ENCODE measurements at regions not wholly inside any gene's neighbourhood (a gene's known extent, or its start where the extent isn't known, plus 50 kb on each side); places are given as distances from the start of the nearest gene placed in this dataset.

GRCh38 chr13:105259426-105259825 is 1276.0 kb downstream of the EFNB2 start:
- no peak for DNase-seq

- DNase-seq: no peak
These were observed 1280.0 kb downstream of the EFNB2 start for GRCh38 chr13:105255472-105255871.

GRCh38 chr13:105251293-105251692 is 1284.2 kb downstream of the EFNB2 start:
- DNase-seq: no peak

- DNase-seq: no peak
These were observed 1287.6 kb downstream of the EFNB2 start for GRCh38 chr13:105247830-105248229.

- DNase-seq: no peak
These were observed 1295.1 kb downstream of the EFNB2 start for GRCh38 chr13:105240371-105240770.

GRCh38 chr13:105232439-105232838 is 1303.0 kb downstream of the EFNB2 start:
- no peak for DNase-seq

GRCh38 chr13:105232006-105232405 is 1303.5 kb downstream of the EFNB2 start:
- DNase-seq: no peak

- DNase-seq: no peak
These were observed 1303.9 kb downstream of the EFNB2 start for GRCh38 chr13:105231579-105231978.

GRCh38 chr13:105220881-105221280 is 1314.6 kb downstream of the EFNB2 start:
- no peak for DNase-seq

GRCh38 chr13:105220063-105220462 is 1315.4 kb downstream of the EFNB2 start:
- DNase-seq: no peak

- no peak for DNase-seq
These were observed 1315.8 kb downstream of the EFNB2 start for GRCh38 chr13:105219651-105220050.

GRCh38 chr13:105213512-105213911 is 1322.0 kb downstream of the EFNB2 start:
- no peak for DNase-seq

GRCh38 chr13:105207572-105208293 is 1327.7 kb downstream of the EFNB2 start:
- DNase-seq: no peak

GRCh38 chr13:105202354-105202753 is 1333.1 kb downstream of the EFNB2 start:
- DNase-seq: peak in 1 of 2 experiments; percentile 23

GRCh38 chr13:105201351-105201750 is 1334.1 kb downstream of the EFNB2 start:
- DNase-seq: no peak

- DNase-seq: no peak
These were observed 1335.3 kb downstream of the EFNB2 start for GRCh38 chr13:105200181-105200580.

- no peak for DNase-seq
These were observed 1339.4 kb downstream of the EFNB2 start for GRCh38 chr13:105196052-105196451.

GRCh38 chr13:105193026-105193425 is 1342.4 kb downstream of the EFNB2 start:
- peak; percentile 14 to 64 for DNase-seq

GRCh38 chr13:105184201-105184600 is 1351.3 kb downstream of the EFNB2 start:
- no peak for DNase-seq

- peak in 1 of 2 experiments; percentile 37 for DNase-seq
These were observed 1358.1 kb downstream of the EFNB2 start for GRCh38 chr13:105177265-105177900.

GRCh38 chr13:105170438-105170837 is 1365.0 kb downstream of the EFNB2 start:
- no peak for DNase-seq

- no peak for DNase-seq
These were observed 1367.2 kb downstream of the EFNB2 start for GRCh38 chr13:105168295-105168694.

- DNase-seq: no peak
These were observed 1368.1 kb downstream of the EFNB2 start for GRCh38 chr13:105167385-105167784.

- DNase-seq: no peak
These were observed 1369.9 kb downstream of the EFNB2 start for GRCh38 chr13:105165449-105166125.
